DMS53 treated with DMSO at 0.1 percent for 48 hours (cell line): ENCODE measurements at regions not wholly inside any gene's neighbourhood (a gene's known extent, or its start where the extent isn't known, plus 50 kb on each side); places are given as distances from the start of the nearest gene placed in this dataset.
"Not testable (repeated sequence)": the region's sequence is repeated elsewhere in the genome, so short reads cannot be mapped to it uniquely, and the experiment has no call there.

Source experiments
- DNase-seq: peaks from one replicate; lab custom pipeline; 2025; ENCODE audit not compliant: unreplicated experiment; lab: John Stamatoyannopoulos, UW

GRCh38 chr20:29296256-29297230 lies 1960.9 kb upstream of the DEFB115 start:
- DNase-seq = no peak

- no peak for DNase-seq
These were observed 1959.8 kb upstream of the DEFB115 start for GRCh38 chr20:29297411-29298270.

- DNase-seq = no peak
These were observed 1959.2 kb upstream of the DEFB115 start for GRCh38 chr20:29298271-29298590.

GRCh38 chr20:29298759-29299613 lies 1958.5 kb upstream of the DEFB115 start:
- DNase-seq = no peak

GRCh38 chr20:29299811-29300578 lies 1957.5 kb upstream of the DEFB115 start:
- DNase-seq = no peak

GRCh38 chr20:29300579-29301551 lies 1956.6 kb upstream of the DEFB115 start:
- no peak for DNase-seq

- no peak for DNase-seq
These were observed 1955.7 kb upstream of the DEFB115 start for GRCh38 chr20:29301624-29302259.

GRCh38 chr20:29302979-29303644 lies 1954.4 kb upstream of the DEFB115 start:
- no peak for DNase-seq

- DNase-seq = no peak
These were observed 1950.9 kb upstream of the DEFB115 start for GRCh38 chr20:29306390-29307072.

- not testable (repeated sequence) for DNase-seq
These were observed 1950.0 kb upstream of the DEFB115 start for GRCh38 chr20:29307484-29307883.

GRCh38 chr20:29308956-29309355 lies 1948.5 kb upstream of the DEFB115 start:
- DNase-seq = not testable (repeated sequence)

- not testable (repeated sequence) for DNase-seq
These were observed 1948.0 kb upstream of the DEFB115 start for GRCh38 chr20:29309481-29309880.

- not testable (repeated sequence) for DNase-seq
These were observed 1946.4 kb upstream of the DEFB115 start for GRCh38 chr20:29311046-29311445.

GRCh38 chr20:29312679-29313078 lies 1944.8 kb upstream of the DEFB115 start:
- not testable (repeated sequence) for DNase-seq

- no peak for DNase-seq
These were observed 1944.0 kb upstream of the DEFB115 start for GRCh38 chr20:29313481-29313880.

- no peak for DNase-seq
These were observed 1943.2 kb upstream of the DEFB115 start for GRCh38 chr20:29314294-29314693.

- no peak for DNase-seq
These were observed 1938.5 kb upstream of the DEFB115 start for GRCh38 chr20:29318871-29319461.
